CD4-positive, alpha-beta T cell treated with Interleukin-6 at 100 ng/mL for 8 hours (primary cell): ENCODE measurements at regions not wholly inside any gene's neighbourhood (a gene's known extent, or its start where the extent isn't known, plus 50 kb on each side); places are given as distances from the start of the nearest gene placed in this dataset.

Experiments used
- DNase-seq: peaks from one replicate; pipeline ENCODE4 v3.0.0-alpha.2; 2020; ENCODE audit warnings: mixed read lengths, low spot score

- no peak for DNase-seq
Observed at GRCh38 chr18:77658299-77658662, 408.6 kb downstream of the GALR1 start.

- DNase-seq: no peak
Observed at GRCh38 chr18:77658751-77659448, 409.3 kb downstream of the GALR1 start.

GRCh38 chr18:77666613-77667012 is 417.0 kb downstream of the GALR1 start:
- no peak for DNase-seq

GRCh38 chr18:77668219-77668618 is 418.6 kb downstream of the GALR1 start:
- no peak for DNase-seq

- no peak for DNase-seq
Observed at GRCh38 chr18:77669331-77669730, 419.7 kb downstream of the GALR1 start.

- DNase-seq: no peak
Observed at GRCh38 chr18:77671456-77672167, 422.0 kb downstream of the GALR1 start.

- no peak for DNase-seq
Observed at GRCh38 chr18:77676910-77677309, 427.3 kb downstream of the GALR1 start.

GRCh38 chr18:77677536-77677935 is 427.9 kb downstream of the GALR1 start:
- no peak for DNase-seq

- DNase-seq: no peak
Observed at GRCh38 chr18:77679869-77680268, 430.2 kb downstream of the GALR1 start.

- no peak for DNase-seq
Observed at GRCh38 chr18:77700051-77700450, 450.4 kb downstream of the GALR1 start.

GRCh38 chr18:77701977-77702376 is 452.3 kb downstream of the GALR1 start:
- no peak for DNase-seq

GRCh38 chr18:77702686-77703085 is 453.0 kb downstream of the GALR1 start:
- no peak for DNase-seq

- no peak for DNase-seq
Observed at GRCh38 chr18:77705301-77705700, 455.7 kb downstream of the GALR1 start.

GRCh38 chr18:77708826-77709506 is 459.3 kb downstream of the GALR1 start:
- DNase-seq: no peak

GRCh38 chr18:77711096-77711495 is 461.4 kb downstream of the GALR1 start:
- DNase-seq: no peak

GRCh38 chr18:77714716-77715115 is 465.1 kb downstream of the GALR1 start:
- no peak for DNase-seq

- DNase-seq: no peak
Observed at GRCh38 chr18:77716282-77716681, 466.6 kb downstream of the GALR1 start.

- DNase-seq: no peak
Observed at GRCh38 chr18:77733292-77733903, 483.8 kb downstream of the GALR1 start.

GRCh38 chr18:77736842-77737241 is 487.2 kb downstream of the GALR1 start:
- no peak for DNase-seq

- no peak for DNase-seq
Observed at GRCh38 chr18:77737405-77737804, 487.8 kb downstream of the GALR1 start.

GRCh38 chr18:77749089-77749488 is 499.4 kb downstream of the GALR1 start:
- no peak for DNase-seq

GRCh38 chr18:77750006-77750405 is 500.4 kb downstream of the GALR1 start:
- DNase-seq: no peak
